ENCODE measurements at regions not wholly inside any gene's neighbourhood (a gene's known extent, or its start where the extent isn't known, plus 50 kb on each side); places are given as distances from the start of the nearest gene placed in this dataset.

DNA sequence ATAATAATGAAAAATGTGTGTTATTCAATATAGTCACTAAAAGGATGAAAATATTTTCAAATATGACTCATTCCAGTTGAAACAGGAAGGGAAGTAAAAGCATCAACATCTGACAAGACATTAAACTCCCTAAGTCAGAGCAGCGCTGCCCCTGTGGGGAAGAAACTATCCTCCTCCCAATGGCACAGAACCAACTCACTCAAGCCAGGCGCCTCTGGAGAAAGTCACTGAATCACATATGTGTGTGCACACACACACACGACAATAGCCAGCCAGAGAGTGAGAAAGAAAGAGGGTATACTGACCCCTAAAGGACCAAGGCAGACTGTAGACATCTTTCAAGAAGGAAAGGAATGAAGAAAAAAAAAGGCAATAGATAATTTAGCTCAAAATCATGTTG is 126.9 kb downstream of the SETD4 start:
- DNase-seq (ENCODE audit: low spot score), result peak; percentile 88

DNA sequence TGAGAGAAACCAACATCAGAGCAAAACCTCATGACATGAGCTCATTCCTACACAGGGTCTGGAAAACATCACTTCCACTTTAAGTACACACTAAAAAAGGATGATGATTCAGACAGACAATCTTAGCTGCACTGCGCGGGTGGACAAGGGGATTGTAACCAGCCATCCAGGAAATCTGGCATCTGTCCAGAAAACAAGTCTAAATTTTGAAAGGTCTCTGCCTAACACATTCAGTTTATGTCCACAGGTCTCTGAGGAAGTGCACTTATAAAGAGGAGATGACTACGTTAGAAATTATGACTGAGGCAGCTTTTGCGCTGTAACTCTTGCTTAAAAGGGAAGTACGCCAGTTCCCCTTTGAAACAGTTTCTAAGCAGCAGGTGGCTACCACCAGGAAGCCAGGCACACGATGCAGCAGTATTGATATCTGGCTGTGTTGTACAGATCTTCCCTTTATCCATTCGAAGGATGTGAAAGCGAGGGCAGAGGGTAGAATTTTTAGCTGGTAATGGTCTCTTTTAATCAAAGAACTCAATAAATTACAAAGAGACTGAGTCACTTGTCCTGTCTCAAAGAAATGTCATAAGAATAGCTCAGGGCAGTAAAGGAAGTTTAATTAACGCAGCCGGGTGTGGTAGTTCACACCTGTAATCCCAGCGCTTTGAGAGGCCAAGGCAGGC is 128.0 kb downstream of the SETD4 start:
- DNase-seq (ENCODE audit: low spot score), result peak; percentile 68

DNA sequence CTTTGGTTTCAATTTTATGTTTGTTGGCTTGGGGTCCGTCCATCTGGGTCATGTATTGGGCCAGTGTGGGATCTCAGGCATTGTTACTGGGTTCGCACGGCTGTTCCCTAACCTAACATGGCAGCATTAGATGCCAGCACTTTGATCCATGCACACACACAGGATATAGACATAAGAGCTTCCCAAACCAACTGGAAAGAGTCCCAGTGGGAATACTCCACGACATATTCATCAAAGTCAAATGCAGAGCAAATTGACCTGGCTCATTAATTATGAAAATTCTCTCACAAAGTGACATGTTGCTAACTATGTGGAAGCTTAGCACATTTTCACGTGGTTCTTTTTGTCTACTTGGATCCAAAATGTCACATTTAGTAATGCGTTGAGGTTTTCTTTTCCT is 130.4 kb downstream of the SETD4 start:
- no peak for DNase-seq (ENCODE audit: low spot score)

DNA sequence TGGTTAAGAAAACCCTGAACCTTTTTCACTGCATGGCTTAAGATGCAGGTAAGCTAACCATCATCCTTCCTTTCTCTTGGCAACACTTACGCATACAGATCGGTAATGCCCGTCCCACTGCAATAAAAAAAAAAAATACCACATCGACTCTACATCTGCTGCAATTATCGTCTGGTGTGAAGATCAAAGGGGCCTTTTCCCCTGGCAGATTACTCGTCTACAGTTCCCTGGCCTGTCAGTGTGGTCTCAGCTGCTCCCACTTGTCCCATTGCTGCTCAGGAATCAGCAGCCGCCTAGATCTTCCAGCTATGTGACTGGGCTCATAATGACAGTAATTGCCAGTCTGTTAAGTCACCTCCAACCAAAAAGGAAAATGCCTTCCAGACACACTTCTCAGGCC is 133.1 kb downstream of the SETD4 start:
- DNase-seq (ENCODE audit: low spot score), result no peak

DNA sequence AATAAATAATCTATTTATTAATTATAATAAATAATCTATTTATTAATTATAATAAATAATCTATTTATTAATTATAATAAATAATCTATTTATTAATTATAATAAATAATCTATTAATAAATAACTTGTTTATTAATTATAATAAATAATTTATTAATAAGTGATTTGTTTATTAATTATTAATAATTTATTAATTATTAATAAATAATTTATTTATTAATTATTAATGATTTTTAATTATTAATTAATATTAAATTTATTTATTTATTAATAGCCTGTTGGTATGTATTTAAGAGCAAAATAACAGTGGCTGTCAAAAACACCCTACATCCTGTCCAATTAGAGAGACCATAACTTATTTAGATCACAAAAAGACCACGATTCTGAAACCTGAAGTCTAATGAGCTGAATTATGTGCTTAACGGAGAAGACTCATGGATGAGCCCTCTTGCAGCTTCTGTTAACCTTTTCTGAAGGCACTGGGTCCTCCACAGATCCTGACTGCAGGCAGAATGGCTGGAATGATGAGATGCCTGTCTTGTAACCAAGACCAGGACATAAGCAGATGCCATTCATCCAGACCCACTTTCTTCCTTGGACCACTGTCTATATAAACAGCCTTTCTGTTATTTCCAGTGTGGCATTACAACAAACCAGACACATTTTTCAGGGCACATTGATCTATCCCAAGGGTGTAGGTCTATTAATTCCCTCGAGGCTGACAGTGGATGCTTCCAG is 134.2 kb downstream of the SETD4 start:
- no peak for DNase-seq (ENCODE audit: low spot score)

DNA sequence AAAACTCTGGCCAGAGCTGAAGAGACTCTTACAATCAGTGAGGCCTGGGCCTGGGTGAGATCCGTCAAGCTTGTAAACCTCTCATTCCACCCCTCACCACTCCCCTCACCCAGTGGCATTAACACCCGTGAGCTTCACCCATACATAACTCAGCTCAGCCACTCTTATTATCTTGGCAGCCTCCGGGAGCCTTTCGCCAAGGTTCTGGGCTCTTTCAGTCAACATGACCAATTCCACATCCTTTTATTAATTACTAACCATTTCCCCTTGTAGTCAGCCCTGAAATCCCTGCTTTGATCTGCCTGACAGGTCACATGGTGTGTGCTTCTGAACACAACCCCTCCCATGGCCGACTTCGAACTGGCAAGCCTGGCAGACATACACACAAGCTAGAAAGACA is 134.8 kb downstream of the SETD4 start:
- DNase-seq (ENCODE audit: low spot score), result peak; percentile 17

DNA sequence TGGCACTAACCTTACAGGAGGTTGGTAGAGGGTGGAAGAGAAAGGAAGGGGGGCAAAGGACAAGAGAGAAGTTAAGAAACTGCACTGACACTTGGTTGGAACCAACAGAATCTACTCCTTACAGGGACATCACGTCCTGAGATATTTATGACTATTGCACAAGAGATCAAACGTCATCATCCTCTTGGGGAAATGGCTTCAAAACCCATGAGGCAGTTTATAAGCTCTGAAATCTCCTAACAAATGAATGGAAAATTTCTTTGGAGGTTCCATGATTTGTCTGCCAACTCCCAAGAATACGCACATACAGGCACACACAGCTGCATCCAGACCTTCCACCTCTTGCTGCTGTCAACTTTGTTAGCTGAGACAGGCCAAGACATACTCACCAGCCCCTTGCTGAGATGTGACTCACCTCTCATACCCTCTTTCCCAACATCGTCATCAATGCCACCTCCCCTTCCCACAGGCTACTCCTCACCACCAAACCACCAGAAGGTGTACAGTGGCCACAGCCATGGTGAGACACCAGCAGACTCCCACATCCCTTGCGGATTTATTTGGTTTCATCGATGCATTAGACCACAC is 135.5 kb downstream of the SETD4 start:
- peak; percentile 53 for DNase-seq (ENCODE audit: low spot score)

DNA sequence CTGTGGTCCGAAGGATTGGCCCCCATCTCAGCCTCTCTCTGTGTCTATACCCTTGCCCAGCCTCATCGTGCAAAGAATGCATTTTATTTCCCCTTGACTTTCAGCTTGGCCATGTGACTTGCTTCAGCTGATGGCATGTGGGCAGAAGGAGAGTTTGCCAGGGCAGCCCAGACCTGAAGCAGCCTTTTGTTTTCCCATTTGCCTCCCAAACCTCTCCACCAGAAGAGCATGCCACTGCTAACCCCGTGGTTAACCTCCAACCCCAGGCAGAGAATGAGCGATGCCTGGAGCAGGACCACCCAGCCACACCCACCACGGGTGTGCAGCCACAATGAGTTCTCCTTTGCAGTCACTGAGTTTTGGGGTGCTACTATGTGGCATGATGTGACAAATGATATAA is 136.4 kb downstream of the SETD4 start:
- no peak for DNase-seq (ENCODE audit: low spot score)

DNA sequence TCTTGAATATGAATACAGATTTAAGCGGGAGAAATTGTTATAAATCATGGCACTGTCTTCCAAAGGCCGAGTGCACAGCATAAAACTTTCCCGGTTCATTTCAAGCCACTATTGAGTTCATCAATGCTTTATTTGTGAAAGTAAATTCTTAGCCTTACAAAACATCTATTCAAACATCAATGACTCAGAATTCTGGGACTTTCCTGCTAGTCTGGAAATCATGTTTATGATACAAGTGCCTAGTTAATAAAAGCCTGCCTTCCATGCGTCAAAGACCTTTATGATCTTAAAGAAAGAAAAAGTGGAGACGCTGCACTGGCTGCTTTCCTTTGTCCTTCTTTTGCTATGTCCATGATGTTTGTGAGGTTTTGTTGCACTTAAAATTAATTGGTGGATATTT is 137.7 kb downstream of the SETD4 start:
- no peak for DNase-seq (ENCODE audit: low spot score)

DNA sequence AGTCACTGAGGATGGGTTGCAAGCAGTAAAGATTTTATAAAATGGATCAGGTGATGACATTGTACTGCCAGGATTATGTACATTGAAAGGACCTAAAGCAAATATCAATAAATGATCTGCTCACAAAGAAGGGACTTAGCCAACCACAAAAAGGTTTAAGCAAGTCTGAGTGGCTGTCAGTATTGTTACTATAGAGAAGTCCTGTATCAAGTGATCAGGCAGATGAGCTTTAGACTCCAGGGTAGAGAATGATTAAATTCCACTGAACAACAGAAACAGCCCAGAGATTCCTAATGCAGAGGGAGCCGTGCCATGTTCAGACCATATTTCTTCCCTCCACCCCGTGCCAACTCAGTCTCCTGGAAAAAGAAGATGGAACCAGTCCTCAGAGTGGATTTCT is 138.9 kb downstream of the SETD4 start:
- no peak for DNase-seq (ENCODE audit: low spot score)

DNA sequence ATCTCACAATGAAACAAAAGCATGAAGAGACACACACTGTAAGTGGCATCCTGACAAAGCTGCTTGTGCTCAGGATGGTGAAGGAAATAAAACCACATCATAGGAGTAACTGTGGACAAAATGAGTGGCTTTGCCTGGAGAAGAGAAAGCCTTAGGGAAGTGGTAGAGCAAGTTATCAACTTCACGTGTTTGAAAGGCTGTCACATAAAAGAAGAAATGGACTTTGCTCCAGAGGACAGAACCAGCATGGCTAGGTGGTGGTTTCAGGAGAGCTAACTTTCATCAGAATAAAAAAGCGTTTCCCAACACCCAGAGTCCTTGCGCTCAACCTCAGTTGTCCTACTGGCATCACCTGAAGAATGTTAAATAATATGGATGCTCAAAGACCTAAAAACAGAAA is 139.9 kb downstream of the SETD4 start:
- no peak for DNase-seq (ENCODE audit: low spot score)

DNA sequence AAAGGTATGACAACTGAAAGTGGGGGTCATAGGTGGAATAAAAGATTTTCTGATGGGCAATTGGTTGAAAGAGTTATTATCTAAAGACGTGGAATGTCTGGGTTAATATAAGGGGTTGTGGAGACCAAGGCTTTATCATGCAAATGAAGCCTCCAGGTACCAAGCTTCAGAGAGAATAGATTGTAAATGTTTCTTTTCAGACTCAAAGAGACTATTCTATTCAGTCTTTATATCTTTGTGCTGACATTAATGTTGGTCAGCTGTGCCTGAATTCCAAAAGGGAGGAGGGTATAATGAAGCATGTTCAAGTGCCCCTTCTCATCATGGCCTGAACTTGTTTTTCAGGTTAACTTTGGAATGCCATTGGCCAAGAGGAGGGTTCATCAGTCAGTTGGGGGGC is 145.3 kb downstream of the SETD4 start:
- DNase-seq (ENCODE audit: low spot score), result no peak

DNA sequence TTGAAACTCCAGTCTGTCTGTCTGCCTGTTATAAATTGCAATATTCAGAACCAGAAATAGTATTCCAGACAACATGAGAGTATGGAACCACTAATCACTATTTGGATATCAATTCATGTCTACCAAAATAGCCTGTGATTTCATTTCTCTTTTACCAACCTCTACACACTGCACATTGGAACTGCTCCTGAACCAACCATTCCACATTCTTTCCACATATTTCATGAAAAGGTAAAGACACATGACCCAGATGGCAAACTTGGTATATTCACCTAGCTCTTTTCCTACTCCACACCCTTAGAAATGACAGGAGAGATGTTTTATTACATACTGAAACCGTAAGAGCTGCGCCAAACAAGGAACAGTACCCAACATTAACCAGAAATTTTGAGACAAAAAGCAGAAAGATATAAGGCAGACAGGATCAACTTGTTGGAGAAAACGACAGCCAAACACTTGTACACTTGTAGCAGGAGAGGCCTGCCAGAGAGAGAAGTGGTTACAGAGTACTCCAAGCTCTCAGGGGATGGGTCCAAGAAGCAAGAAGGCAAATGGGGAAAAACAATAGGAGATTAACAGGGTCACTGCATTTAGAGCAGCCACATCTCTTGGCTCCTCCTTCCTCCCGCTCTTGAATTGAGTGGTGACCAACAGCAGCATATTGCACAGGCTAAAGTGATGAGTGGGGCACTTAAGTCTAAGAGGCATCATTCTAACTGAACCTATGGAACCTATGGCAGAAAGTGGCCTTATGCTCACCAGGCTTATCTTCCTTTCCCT is 148.7 kb downstream of the SETD4 start:
- DNase-seq (ENCODE audit: low spot score), result no peak

DNA sequence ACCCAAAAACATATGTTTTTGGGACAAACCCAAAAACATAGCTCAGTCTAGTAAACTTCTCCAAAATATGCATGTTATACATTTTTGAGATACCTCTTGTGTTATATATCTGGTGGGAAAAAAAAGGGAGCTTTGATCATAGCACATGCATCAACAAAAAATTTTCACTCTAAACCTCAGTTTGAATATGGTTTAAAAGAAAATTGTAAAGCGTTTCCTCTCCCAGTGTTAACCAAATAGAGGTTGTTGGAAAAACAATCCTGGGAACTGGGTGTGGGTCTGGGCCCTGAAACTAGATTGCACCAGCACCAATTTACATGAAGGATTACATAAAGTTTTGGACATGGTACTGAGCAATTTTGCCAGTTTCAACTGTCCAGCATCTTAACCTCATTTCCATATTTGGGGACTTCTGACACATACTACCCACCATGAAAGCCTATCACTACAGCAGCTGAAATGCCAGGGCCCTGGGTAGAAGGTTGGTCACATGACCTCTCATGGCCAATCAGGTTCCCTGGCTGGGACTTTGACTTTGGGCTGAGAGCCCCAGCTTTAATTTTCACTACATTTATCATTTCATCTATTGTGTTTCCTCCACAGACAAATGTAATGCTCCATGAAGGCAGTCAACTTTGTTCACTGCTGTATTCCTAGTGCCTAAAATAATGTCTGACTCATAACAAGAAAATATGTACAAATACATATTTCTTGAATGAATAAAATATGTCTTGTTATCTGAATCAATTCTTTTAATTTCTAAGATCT is 150.7 kb downstream of the SETD4 start:
- peak; percentile 10 for DNase-seq (ENCODE audit: low spot score)

DNA sequence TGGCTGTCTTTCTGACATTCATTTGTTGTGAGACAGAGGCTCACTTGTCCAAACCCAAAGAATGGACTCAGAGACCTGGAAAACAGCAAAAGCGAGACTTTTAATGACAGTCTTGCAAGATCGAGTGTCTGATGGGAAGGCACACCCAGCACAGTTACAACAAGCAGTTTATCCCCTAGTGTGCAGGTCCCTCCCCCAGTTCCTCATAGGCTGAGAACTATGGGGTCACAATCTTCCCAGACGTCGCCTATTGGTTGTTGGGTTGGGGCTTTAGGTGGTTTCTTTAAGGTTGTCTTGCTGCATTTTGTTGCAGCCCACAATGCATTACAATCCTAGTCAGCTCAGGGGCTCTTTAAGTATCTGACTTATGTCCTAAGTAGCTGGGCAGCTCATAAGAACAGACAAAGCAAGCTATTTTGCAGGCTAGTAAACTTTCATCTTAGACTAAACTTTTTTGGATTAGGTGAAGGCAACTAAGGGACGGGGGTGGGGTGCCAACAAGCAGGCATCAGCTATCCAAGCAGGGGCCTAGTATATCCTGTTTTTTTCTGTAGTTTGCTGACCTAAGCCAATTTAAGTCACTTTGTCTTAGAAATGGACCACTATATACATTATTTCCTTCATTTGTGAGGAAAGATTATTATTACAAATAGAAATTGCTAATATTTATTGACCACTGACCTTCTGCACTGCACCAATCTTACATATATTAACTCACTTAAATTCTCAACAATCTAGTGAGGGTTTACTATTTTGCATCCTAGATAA is 151.8 kb downstream of the SETD4 start:
- no peak for DNase-seq (ENCODE audit: low spot score)

DNA sequence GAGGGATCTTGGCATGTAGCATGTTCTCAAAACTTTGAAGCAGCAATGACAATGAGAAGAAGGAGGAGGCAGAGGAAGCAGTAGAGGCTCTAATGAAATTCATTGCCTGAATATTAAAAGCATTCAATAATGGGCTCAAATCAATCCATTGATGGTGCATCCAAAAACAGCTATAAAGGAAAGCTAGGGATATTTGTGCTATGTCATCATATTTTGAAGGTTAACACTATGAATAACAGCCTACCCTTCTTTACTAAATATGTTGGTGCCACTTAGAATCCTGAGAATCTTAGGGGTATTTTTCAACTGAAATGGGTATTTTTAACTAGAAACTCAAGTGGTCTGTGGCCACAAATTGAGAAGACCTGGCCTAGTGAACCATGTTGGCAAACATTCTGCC is 153.7 kb downstream of the SETD4 start:
- no peak for DNase-seq (ENCODE audit: low spot score)

DNA sequence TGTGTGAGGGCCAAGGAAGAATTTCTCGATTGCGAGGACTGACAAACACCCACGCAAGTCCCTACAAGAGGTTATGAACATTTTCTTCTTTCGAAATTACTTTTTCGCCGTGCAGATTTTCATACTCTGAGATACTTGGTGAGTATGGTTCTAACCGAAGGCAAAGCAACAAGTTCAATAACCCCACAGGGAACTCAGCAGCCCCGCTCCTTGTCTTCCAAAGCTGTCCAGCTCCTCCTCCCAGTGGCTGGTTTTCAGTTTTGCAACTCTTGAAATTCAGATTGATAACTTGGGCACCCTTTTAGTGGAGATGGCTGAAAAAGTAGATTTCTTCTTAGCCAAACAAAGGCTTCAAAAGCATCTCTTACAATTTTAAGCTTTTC is 154.4 kb downstream of the SETD4 start:
- no peak for DNase-seq (ENCODE audit: low spot score)

DNA sequence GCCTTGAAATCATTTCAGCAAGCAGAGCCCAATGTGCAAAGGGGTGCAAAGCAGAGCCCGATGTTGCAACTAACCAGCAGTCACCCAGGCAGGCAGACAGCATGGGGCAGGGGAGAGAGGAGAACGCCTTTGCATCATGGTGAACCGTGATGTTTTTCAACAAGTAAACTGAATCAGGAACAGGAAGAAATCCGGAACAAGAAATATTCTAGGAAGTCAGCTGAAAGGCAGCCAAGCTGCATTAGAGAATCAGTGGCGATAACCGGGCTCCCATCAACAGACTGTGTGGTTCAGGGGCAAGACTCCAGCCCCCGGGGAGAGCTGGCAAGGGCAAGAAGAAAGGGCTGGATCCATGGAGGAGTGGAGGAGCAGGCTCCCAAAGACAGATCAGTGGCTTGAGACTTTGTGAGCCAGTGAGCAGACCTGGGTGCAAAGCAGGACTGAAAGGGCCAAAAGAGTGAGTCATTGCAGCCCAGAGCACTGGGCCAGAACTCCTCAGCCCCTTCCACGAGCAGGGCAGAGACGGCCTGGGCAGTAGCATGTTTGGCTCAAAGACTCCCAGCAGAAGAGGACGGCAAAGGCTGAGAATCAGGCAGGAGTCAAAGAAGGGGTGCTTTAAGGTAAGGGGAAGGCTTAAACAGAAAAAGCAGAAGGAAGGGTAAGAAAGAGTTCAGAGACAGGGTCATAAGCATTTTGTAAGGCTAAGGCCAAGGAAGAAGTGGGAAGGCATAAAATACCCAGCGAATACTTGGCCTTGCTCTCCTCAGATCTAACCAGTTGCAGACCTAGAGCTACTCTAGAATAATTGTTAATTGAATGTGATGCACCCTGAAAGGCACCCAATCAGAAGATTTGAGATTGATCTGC is 155.0 kb downstream of the SETD4 start:
- DNase-seq (ENCODE audit: low spot score), result peak; percentile 25

DNA sequence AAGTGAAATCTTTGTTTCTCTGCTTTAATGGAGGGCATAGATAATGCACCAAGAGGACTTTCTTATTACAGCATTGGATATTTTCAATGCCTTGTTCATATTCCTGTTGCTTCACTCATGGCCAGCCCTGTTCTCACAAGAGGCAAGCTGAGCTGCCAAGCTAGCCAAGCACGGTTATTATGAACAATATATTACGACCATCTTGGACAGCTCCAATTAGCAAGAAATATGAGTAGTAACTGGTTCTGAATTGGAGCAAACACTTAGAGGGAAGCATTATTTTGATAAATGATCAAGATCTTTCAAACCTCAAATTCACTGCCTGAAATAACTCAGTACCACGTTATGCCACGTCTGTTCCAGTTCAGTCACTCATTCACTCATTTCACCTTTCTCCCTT is 159.8 kb downstream of the SETD4 start:
- no peak for DNase-seq (ENCODE audit: low spot score)

DNA sequence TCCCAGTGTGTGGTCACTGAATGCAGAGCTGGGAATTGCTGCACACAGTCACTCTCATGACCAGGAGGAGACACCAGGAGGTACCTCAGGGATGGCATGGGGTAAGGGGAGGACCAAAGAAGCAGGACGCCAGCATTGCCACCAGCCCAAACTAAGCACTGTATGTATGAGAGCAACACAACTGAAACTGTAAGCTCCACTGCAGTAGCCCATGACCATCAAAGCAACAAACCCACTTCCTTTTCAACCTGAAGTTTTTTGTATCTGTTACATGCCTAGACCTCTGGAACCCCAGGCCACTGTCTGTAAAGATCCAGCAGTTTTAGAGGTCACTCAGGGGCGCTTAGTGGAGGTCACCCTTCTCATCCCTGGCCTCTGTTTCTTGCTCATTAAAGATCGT is 164.3 kb downstream of the SETD4 start:
- no peak for DNase-seq (ENCODE audit: low spot score)
